ENCODE measurements at regions not wholly inside any gene's neighbourhood (a gene's known extent, or its start where the extent isn't known, plus 50 kb on each side); places are given as distances from the start of the nearest gene placed in this dataset.

- TF ChIP-seq CTCF (conservative IDR thresholded peaks at IDR 0.05; ENCODE audit: low read length) (no peak), EZH2phosphoT487 (IDR thresholded peaks at IDR 0.05; ENCODE audit: borderline replicate concordance) (no peak)
Measured at GRCh38 chr21:25361097-25361496, 246.2 kb downstream of the MRPL39 start.

Measured in Loucy (cell line).